ENCODE measurements at regions not wholly inside any gene's neighbourhood (a gene's known extent, or its start where the extent isn't known, plus 50 kb on each side); places are given as distances from the start of the nearest gene placed in this dataset.

GRCh38 chr1:227420147-227420546 is 101.9 kb upstream of the CDC42BPA start:
- TF ChIP-seq, protein P1, sequence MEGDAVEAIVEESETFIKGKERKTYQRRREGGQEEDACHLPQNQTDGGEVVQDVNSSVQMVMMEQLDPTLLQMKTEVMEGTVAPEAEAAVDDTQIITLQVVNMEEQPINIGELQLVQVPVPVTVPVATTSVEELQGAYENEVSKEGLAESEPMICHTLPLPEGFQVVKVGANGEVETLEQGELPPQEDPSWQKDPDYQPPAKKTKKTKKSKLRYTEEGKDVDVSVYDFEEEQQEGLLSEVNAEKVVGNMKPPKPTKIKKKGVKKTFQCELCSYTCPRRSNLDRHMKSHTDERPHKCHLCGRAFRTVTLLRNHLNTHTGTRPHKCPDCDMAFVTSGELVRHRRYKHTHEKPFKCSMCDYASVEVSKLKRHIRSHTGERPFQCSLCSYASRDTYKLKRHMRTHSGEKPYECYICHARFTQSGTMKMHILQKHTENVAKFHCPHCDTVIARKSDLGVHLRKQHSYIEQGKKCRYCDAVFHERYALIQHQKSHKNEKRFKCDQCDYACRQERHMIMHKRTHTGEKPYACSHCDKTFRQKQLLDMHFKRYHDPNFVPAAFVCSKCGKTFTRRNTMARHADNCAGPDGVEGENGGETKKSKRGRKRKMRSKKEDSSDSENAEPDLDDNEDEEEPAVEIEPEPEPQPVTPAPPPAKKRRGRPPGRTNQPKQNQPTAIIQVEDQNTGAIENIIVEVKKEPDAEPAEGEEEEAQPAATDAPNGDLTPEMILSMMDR (IDR thresholded peaks at IDR 0.05) = no peak
- no peak for TF ChIP-seq POLR2A (IDR thresholded peaks at IDR 0.05)
- Histone ChIP-seq H3K27me3 (no peaks in the 10 kb centered on the region), H3K9me3 (no peaks in the 10 kb centered on the region), H3K27ac (no peak overlapping the region), H3K4me3 (no peak overlapping the region), H3K4me1 (no peaks in the 10 kb centered on the region), H3K36me3 (replicated peaks in 1 of 2; ENCODE audit: insufficient read depth in 1 of 2, low read depth in 2 of 2) (no peaks in the 10 kb centered on the region)
- no peak for DNase-seq
- intact Hi-C loops (cut with DNase I) = loop anchor here (10.0 kb wide), 1 partner anchor 195 kb away; no protein-coding TSS in a partner anchor
- ATAC-seq = no peak
- WGBS, 2 donors = 78 to 83% methylated on average over 5 of the region's 5 CpGs

- H3K4me1 ChIP-seq = no peaks in the 10 kb centered on the region
- 86 to 87% methylated on average over 2 of the region's 2 CpGs for WGBS, 2 donors
- no peaks in the 10 kb centered on the region for H3K27me3 ChIP-seq
- no peaks in the 10 kb centered on the region for H3K9me3 ChIP-seq
- H3K36me3 ChIP-seq (replicated peaks in 1 of 2; ENCODE audit: insufficient read depth in 1 of 2, low read depth in 2 of 2) = no peaks in the 10 kb centered on the region
- no peak for TF ChIP-seq POLR2A (IDR thresholded peaks at IDR 0.05)
- TF ChIP-seq, protein P1 (IDR thresholded peaks at IDR 0.05) = no peak
- no peak for ATAC-seq
- intact Hi-C loops (cut with DNase I) = loop anchor here (10.0 kb wide), 1 partner anchor 213 kb away; no protein-coding TSS in a partner anchor
- H3K4me3 ChIP-seq = no peak overlapping the region
- H3K27ac ChIP-seq = no peak overlapping the region
- no peak for DNase-seq
These were observed 99.6 kb upstream of the CDC42BPA start for GRCh38 chr1:227417756-227418480.

GRCh38 chr1:227416156-227416830 is 98.0 kb upstream of the CDC42BPA start:
- Histone ChIP-seq H3K4me3 (no peak overlapping the region), H3K36me3 (replicated peaks in 1 of 2; ENCODE audit: insufficient read depth in 1 of 2, low read depth in 2 of 2) (no peaks in the 10 kb centered on the region), H3K4me1 (no peaks in the 10 kb centered on the region), H3K27ac (no peak overlapping the region), H3K9me3 (no peaks in the 10 kb centered on the region), H3K27me3 (no peaks in the 10 kb centered on the region)
- WGBS, 2 donors = 89 to 95% methylated on average over 6 of the region's 6 CpGs
- intact Hi-C loops (cut with DNase I) = loop anchor here (10.0 kb wide), 1 partner anchor 211 kb away; no protein-coding TSS in a partner anchor
- no peak for ATAC-seq
- no peak for DNase-seq
- TF ChIP-seq POLR2A (IDR thresholded peaks at IDR 0.05) = no peak
- TF ChIP-seq, protein P1 (IDR thresholded peaks at IDR 0.05) = no peak

GRCh38 chr1:227415115-227415790 is 97.0 kb upstream of the CDC42BPA start:
- Histone ChIP-seq H3K4me3 (no peak overlapping the region), H3K9me3 (no peaks in the 10 kb centered on the region), H3K27ac (no peak overlapping the region), H3K4me1 (no peaks in the 10 kb centered on the region), H3K36me3 (replicated peaks in 1 of 2; ENCODE audit: insufficient read depth in 1 of 2, low read depth in 2 of 2) (no peaks in the 10 kb centered on the region), H3K27me3 (no peaks in the 10 kb centered on the region)
- 67 to 83% methylated on average over 8 of the region's 8 CpGs for WGBS, 2 donors
- TF ChIP-seq, protein P1 (IDR thresholded peaks at IDR 0.05) = no peak
- no peak for TF ChIP-seq POLR2A (IDR thresholded peaks at IDR 0.05)
- ATAC-seq = no peak
- DNase-seq = no peak
- intact Hi-C loops (cut with DNase I) = loop anchor here (10.0 kb wide), 1 partner anchor 210 kb away; no protein-coding TSS in a partner anchor

Measured in body of pancreas (tissue), 4 donors.